OCI-M2 (cell line): ENCODE measurements at regions not wholly inside any gene's neighbourhood (a gene's known extent, or its start where the extent isn't known, plus 50 kb on each side); places are given as distances from the start of the nearest gene placed in this dataset.

Source experiments
- DNase-seq: peaks from one replicate; lab custom pipeline; 2025; ENCODE audit not compliant: unreplicated experiment; lab: John Stamatoyannopoulos, UW

- DNase-seq, result no peak
Observed at GRCh38 chr18:38459131-38459994, 893.8 kb upstream of the CELF4 start.

GRCh38 chr18:38458698-38459097 lies 893.1 kb upstream of the CELF4 start:
- no peak for DNase-seq

- DNase-seq, result no peak
Observed at GRCh38 chr18:38456253-38456652, 890.7 kb upstream of the CELF4 start.

GRCh38 chr18:38454764-38455469 lies 889.3 kb upstream of the CELF4 start:
- no peak for DNase-seq

DNA sequence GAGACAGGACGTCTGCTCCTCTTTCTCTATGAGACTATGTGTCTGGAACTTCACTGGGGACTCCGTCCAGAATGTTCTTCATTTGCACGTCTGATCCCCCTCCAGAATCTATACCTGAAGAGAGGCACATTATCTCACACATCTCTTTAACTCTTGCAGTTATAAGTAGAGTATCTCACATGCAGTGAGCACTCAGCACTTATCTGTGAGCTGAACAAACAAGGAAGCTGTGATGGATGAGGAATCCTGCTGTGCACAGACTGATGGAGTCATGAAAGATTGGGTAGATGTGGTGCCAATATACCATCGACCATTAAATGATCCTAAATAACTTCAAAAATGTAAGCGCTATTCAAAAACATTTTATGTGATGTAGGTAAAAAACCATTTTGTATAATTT lies 888.3 kb upstream of the CELF4 start:
- no peak for DNase-seq

GRCh38 chr18:38450876-38451275 lies 885.3 kb upstream of the CELF4 start:
- DNase-seq, result no peak

GRCh38 chr18:38445804-38446145 lies 880.2 kb upstream of the CELF4 start:
- no peak for DNase-seq

GRCh38 chr18:38444971-38445803 lies 879.6 kb upstream of the CELF4 start:
- no peak for DNase-seq

DNA sequence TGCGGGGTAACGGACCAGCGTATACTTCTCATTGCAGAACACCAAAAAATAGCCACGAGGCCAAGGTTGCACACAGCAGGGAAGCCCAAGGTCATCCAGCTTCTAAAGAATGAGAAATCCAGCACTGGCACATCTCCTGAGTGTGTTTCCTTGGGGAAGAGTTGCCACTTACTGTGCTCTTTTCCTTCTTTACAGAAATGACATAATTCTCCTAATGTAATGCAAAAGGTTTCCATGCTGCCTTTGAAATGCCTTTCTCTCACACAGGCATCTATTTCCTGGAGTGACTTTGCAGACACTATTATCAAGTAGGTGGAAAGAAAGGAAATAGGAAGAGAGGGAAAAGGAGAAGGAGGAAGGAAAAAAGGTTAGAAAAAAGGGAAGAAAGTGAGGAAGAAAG lies 862.1 kb upstream of the CELF4 start:
- no peak for DNase-seq

- DNase-seq, result no peak
Observed at GRCh38 chr18:38427234-38427633, 861.6 kb upstream of the CELF4 start.

GRCh38 chr18:38421872-38422615 lies 856.4 kb upstream of the CELF4 start:
- no peak for DNase-seq

DNA sequence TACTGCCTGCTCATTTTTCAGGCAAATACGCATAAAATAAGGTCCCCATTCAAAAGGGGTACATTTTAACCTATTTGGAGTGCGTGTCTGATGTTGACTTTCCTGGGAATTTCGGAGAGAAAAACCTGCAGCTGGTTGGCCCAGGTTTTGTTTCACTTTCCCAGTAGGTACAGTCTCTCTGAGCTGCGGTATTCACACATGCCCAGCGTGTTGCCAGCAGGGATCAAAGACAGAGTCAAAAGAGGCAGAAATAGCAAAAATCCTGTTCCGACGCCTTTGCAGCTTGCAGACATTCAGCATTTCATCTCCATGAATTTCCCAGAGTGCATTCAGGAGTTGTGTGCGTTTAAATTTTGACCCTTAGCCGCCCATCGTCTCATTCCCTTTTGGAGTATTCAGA lies 855.4 kb upstream of the CELF4 start:
- DNase-seq, result no peak

- DNase-seq, result no peak
Observed at GRCh38 chr18:38420611-38421010, 855.0 kb upstream of the CELF4 start.

GRCh38 chr18:38415811-38416210 lies 850.2 kb upstream of the CELF4 start:
- no peak for DNase-seq

DNA sequence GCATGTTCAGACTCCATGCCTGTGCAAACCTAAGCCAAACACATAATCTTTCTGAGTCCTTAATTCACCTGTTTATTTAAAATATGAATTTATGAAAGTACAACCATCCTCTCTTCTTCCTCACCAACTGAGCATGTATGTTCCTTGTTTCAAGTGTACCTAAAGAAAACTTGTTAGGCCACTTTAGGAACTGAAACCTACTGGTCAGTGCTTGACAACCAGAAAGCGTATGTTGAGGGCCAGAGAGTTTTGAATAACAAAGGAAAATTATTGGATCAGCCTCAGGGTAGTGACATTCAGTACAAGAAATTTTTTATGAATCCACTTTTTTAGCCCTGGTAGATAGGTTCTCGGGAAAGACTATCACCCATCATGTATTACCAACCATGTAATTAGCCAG lies 847.6 kb upstream of the CELF4 start:
- no peak for DNase-seq

DNA sequence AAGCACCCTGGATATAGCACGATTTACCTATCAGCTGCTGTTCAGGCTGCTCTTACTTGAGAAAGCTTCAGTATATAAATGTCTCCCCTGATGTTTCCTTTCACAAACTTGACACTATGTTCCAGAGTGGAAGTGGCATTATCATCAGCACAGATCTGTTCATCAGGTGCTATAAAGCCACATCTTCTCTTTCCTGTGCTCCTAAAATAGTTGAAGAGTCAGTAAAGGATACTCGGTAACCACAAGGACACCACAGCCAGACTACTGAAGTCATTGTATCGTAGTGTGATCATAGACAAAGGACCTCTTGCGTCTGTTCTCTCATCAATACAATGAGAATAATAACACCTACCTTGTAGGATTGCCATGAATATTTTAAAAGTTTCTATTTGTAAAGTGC lies 841.0 kb upstream of the CELF4 start:
- DNase-seq, result no peak

DNA sequence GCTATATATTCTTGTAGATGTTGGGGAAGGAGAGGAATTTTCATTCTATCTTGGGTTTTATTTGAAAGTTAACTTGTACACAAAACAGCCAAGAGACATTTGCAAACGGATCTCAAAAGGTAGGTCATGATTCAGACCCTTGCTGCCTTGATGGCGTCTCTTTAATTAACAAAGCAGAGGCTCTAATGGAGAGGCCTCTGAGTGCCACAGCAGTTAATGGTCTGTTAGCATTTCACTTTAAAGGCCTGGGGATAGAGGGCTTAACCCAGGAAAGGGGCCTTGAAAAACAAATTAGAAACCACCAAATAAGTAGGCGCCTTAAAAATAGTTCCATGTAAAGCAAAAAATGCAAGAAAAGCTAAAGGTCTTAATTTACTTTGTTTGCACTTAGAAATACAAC lies 836.9 kb upstream of the CELF4 start:
- no peak for DNase-seq

GRCh38 chr18:38397094-38397493 lies 831.5 kb upstream of the CELF4 start:
- DNase-seq, result no peak

DNA sequence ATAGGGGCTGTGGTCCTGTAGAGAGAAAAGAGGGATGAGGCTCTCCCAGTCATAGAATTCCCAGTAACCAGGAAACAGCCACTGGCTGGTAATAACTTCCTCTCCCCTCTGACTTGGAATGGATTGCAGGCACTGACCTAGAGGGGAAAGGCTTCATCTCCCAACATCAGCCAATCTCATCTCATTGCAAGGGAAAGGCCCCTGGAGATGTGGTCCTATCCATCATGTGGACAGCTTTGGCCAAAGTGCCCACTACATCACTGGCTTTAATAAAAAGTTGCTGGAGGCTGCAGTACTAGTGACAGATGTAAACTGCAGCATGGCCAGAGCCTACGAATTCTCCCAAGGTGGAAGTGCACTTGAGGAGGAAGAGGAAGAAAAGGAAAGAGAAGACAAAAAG lies 820.5 kb upstream of the CELF4 start:
- no peak for DNase-seq

DNA sequence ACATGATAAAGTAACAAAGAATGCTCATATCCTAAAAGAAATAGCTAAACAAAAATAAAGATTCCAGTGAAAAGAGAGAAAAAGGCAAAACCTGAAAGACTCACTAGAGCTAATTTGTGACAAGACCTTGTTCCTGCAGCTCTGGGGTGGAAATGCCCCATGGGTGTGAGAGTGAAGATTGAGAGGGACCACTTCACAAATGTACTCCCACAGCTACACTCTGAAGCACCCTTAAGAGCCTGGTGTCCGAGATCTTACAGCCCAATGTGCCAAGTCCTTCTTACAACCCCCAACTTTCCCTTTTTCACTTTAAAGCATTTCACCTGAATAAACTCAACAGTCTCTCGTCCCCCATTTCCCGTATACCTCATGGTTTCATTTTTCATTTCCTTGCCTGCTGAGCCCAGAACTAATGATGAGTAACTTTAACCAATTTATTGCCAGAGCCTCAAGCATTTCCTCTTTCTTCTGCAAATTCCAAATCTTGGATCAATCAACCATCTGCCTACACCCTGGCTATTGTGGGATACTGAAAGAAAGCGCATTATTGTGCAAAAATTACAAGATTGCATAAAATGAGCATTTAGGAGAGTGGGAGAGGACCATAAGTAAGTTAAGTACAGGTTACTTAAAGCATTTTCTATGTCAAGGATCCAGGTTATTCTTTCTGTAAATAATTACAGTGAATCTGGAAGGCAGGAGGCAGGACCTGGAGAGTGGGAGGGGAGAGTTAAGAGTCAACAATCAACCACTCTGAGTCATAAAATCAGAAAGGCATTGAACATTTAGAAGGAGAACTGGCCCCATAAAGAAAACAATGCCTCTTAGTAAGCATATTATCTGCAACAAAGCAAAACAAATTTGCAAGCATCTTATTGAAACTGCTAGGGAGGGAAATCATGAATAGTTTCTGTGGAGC lies 804.4 kb upstream of the CELF4 start:
- DNase-seq, result no peak
